Lung (tissue), 11 donors: ENCODE measurements at regions not wholly inside any gene's neighbourhood (a gene's known extent, or its start where the extent isn't known, plus 50 kb on each side); places are given as distances from the start of the nearest gene placed in this dataset.
"Not testable (repeated sequence)": the region's sequence is repeated elsewhere in the genome, so short reads cannot be mapped to it uniquely, and the experiment has no call there.

Experiments
- ATAC-seq: fragments of 200-7000 bp; cut with Tn5 transposase; one replicate; pipeline ENCODE4 v1.9.1; 2020; ENCODE audit warnings: moderate number of reproducible peaks; ENCODE audit not compliant: insufficient read depth, low FRiP score
- DNase-seq, 3 donors: peaks; one replicate each; pipeline ENCODE4 v3.0.0-alpha.2; 2013 to 2017
- H3K27ac ChIP-seq, 2 donors: one replicate each; pipeline ENCODE4 v1.5.1; 2013; ENCODE audit warnings: mild to moderate bottlenecking in 2 of 2, moderate library complexity in 2 of 2, control low read depth in 1 of 2, inconsistent platforms in 1 of 2, low read depth in 1 of 2, low read length in 1 of 2
- H3K27me3 ChIP-seq, 3 donors: one replicate each; pipeline ENCODE4 v1.5.1; 2013; ENCODE audit warnings: low read length in 2 of 3; ENCODE audit not compliant: control insufficient read depth in 3 of 3, insufficient read depth in 3 of 3
- H3K36me3 ChIP-seq, 4 donors: one replicate each; pipeline ENCODE4 v1.5.1; 2013; ENCODE audit warnings: low read length in 4 of 4, mild to moderate bottlenecking in 1 of 4, moderate library complexity in 1 of 4; ENCODE audit not compliant: control insufficient read depth in 4 of 4, insufficient read depth in 4 of 4
- H3K4me1 ChIP-seq, 5 donors: one replicate each; pipeline ENCODE4 v1.5.1; 2013; ENCODE audit warnings: low read length in 5 of 5, mild to moderate bottlenecking in 2 of 5, moderate library complexity in 1 of 5; ENCODE audit not compliant: control insufficient read depth in 5 of 5, insufficient read depth in 5 of 5
- H3K4me3 ChIP-seq: one replicate; pipeline ENCODE4 v1.5.1; 2013; ENCODE audit warnings: mild to moderate bottlenecking, control low read depth, moderate library complexity
- H3K9ac ChIP-seq, 2 donors: one replicate each; pipeline ENCODE4 v1.5.1; 2013; ENCODE audit warnings: low read length in 2 of 2, control low read depth in 1 of 2; ENCODE audit not compliant: insufficient read depth in 1 of 2
- H3K9me3 ChIP-seq, 4 donors: one replicate each; pipeline ENCODE4 v1.5.1; 2013; ENCODE audit warnings: low read length in 3 of 4, mild to moderate bottlenecking in 1 of 4, moderate library complexity in 1 of 4; ENCODE audit not compliant: control insufficient read depth in 4 of 4, insufficient read depth in 3 of 4
- WGBS, 2 donors: extraction: QIAGEN DNeasy Blood & Tissue Kit; methylation state at CpG; one replicate each; pipeline ENCODE4 v1.1.7; 2013; 5-methylcytosine and 5-hydroxymethylcytosine counted together
- TF ChIP-seq, protein P1 (sequence below): IDR thresholded peaks from 2 replicates; pipeline ENCODE4 v1.5.1; 2012; ENCODE audit warnings: mild to moderate bottlenecking; ENCODE audit errors: control extremely low read depth, extremely low read depth
- donor health status: control.
- donor health status: control.
- donor health status: Bipolar disorder and iron deficiency.
- donor health status: healthy.
- donor health status: DM: yes; HTN: yes; CAD: no.

DNA sequence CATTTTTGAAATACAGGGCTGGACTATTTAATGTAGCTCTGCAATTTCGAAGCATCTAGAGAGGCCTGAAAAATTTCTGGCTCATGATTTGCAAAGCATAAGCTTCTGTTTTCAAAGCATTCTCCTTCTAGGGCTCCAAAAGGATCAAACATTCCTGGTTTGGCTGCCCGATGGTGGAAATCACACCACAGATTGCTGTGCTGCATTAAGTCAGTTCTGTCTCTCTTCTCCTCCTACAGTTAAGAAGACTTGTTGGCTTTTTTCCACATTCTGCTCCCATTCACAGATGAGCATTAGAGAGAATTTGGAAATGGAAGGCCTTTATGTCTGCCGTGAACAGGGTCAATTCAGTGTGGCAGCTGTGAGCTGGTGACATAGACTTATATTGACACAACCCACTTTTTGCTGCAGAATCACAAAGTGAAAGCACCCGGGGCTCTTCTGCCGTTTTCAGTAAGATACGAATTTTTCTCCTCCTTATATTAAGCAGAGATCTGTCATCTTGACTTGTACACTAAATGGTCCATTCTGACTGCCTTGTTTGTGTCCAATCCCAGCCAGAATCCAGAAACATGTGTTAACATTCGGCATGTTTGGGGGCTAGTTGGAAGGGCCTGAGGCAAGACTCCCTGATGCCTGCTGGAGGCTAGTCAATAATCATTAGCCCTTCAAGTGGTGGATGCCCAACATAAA lies 330.8 kb upstream of the DEFB112 start:
- Histone ChIP-seq H3K9ac (no peak overlapping the region), H3K27me3 (no peaks in the 10 kb centered on the region), H3K4me1 (peaks cover 0 to 4% (median 0%) of the 10 kb centered on the region in 5 donors), H3K9me3 (no peaks in the 10 kb centered on the region), H3K36me3 (no peaks in the 10 kb centered on the region), H3K27ac (no peak overlapping the region), H3K4me3 (no peak overlapping the region)
- ATAC-seq (no peak), DNase-seq (peak in 2 of 3 donors; percentile 37 to 38)
- 60 to 80% methylated on average over 7 of the region's 7 CpGs for WGBS, 2 donors
- TF ChIP-seq, protein P1, sequence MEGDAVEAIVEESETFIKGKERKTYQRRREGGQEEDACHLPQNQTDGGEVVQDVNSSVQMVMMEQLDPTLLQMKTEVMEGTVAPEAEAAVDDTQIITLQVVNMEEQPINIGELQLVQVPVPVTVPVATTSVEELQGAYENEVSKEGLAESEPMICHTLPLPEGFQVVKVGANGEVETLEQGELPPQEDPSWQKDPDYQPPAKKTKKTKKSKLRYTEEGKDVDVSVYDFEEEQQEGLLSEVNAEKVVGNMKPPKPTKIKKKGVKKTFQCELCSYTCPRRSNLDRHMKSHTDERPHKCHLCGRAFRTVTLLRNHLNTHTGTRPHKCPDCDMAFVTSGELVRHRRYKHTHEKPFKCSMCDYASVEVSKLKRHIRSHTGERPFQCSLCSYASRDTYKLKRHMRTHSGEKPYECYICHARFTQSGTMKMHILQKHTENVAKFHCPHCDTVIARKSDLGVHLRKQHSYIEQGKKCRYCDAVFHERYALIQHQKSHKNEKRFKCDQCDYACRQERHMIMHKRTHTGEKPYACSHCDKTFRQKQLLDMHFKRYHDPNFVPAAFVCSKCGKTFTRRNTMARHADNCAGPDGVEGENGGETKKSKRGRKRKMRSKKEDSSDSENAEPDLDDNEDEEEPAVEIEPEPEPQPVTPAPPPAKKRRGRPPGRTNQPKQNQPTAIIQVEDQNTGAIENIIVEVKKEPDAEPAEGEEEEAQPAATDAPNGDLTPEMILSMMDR, result no peak

DNA sequence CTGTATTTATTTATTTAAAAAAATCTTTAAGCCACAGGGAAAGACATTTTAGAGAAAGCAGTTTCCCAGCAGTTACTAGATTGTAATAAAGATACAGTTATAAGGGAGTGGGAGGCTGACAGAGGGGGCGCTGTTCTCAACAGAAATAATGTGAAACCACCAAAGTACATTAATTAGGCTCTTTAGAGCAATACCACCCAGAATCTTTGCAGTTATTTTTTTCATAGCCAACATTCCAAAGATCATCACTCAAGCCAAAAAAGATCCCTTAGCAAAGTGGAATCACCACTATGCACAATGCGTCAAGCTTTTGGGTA lies 331.3 kb upstream of the DEFB112 start:
- WGBS, 2 donors, result 44 to 48% methylated on average over 2 of the region's 2 CpGs
- TF ChIP-seq, protein P1, result no peak
- no peak for ATAC-seq
- Histone ChIP-seq H3K27me3 (no peaks in the 10 kb centered on the region), H3K9ac (no peak overlapping the region), H3K36me3 (no peaks in the 10 kb centered on the region), H3K27ac (no peak overlapping the region), H3K4me1 (peaks cover 0 to 4% (median 0%) of the 10 kb centered on the region in 5 donors), H3K9me3 (no peaks in the 10 kb centered on the region), H3K4me3 (no peak overlapping the region)
- peak in 2 of 3 donors; percentile 10 to 27 for DNase-seq

DNA sequence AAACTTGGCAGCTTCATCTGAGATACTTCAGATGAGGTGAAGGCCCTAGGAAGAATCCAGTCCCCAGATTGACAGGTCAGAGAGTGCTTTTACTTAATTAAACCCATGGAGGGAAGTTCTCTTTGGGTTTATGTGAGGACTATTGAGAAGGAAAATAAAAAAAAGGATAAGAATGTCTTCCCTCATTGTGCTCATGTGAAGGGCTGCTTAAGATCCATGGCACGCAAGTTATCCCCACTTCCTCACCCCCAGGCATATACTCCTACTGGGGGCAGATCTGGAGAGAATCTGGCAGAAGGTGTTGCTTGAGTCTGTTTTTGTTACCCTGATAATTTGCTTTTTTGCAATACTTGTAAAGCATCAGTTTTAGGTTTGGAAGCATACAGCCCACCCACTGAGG lies 322.9 kb upstream of the TFAP2D start:
- H3K36me3 ChIP-seq, result no peaks in the 10 kb centered on the region
- no peaks in the 10 kb centered on the region for H3K27me3 ChIP-seq
- no peak overlapping the region for H3K4me3 ChIP-seq
- no peak overlapping the region for H3K27ac ChIP-seq
- TF ChIP-seq, protein P1, result no peak
- H3K9ac ChIP-seq, result no peak overlapping the region
- ATAC-seq, result no peak
- 89 to 97% methylated on average over 1 of the region's 1 CpG for WGBS, 2 donors
- peaks cover 0 to 4% (median 0%) of the 10 kb centered on the region in 4 donors for H3K9me3 ChIP-seq
- DNase-seq, result no peak
- no peaks in the 10 kb centered on the region for H3K4me1 ChIP-seq

DNA sequence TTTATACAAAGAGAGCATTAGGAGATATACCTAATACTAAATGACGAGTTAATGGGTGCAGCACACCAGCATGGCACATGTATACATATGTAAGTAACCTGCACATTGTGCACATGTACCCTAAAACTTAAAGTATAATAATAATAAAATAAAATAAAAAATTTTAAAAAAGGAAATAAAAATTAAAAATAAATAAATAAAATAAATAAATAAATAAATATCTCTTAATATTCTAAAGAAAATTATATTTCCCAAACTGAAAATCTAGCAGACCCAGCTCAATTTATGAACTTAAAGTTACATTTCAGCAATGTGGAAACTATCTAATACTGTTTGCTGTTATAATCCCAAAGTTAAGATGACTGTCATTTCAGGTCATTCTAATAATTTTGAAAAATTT lies 319.2 kb upstream of the TFAP2D start:
- H3K4me3 ChIP-seq, H3K27me3 ChIP-seq, DNase-seq, H3K9me3 ChIP-seq, H3K36me3 ChIP-seq, ATAC-seq, H3K9ac ChIP-seq, H3K27ac ChIP-seq, H3K4me1 ChIP-seq: not testable (repeated sequence)
- 87 to 91% methylated on average over 1 of the region's 1 CpG for WGBS, 2 donors
